WTC11 (cell line): ENCODE measurements at regions not wholly inside any gene's neighbourhood (a gene's known extent, or its start where the extent isn't known, plus 50 kb on each side); places are given as distances from the start of the nearest gene placed in this dataset.

Source experiments
- CTCF ChIP-seq: fragments of 200-600 bp; IDR thresholded peaks from 2 replicates; pipeline ENCODE4 v1.8.0; 2022; ENCODE audit warnings: antibody characterized with exemption
- JAZF1 ChIP-seq: fragments of 250-450 bp; sonication (Bioruptor Pico); IDR thresholded peaks from 2 replicates; pipeline ENCODE4 v1.9.0; 2021; ENCODE audit warnings: moderate library complexity, mild to moderate bottlenecking, inconsistent platforms
- NFYB ChIP-seq: sonication (generic); formaldehyde crosslinking; conservative IDR thresholded peaks from 2 replicates; pipeline ENCODE4 v1.8.0; 2022; ENCODE audit warnings: low read depth, missing genetic modification reagents
- USF1 ChIP-seq: sonication (generic); formaldehyde crosslinking; IDR thresholded peaks from 2 replicates; pipeline ENCODE4 v1.8.0; 2022; ENCODE audit warnings: mild to moderate bottlenecking, missing genetic modification reagents
- ZSCAN18 ChIP-seq: fragments of 250-450 bp; sonication (Bioruptor Pico); IDR thresholded peaks from 2 replicates; pipeline ENCODE4 v2.1.2; 2022; ENCODE audit warnings: mild to moderate bottlenecking, moderate library complexity

- no peak for TF ChIP-seq CTCF
- no peak for TF ChIP-seq USF1
- no peak for TF ChIP-seq ZSCAN18
- TF ChIP-seq NFYB = no peak
- no peak for TF ChIP-seq JAZF1 (CRISPR knock-in tag)
These were observed 155.2 kb upstream of the DTNBP1 start for GRCh38 chr6:15818044-15818443.
